ENCODE measurements at regions not wholly inside any gene's neighbourhood (a gene's known extent, or its start where the extent isn't known, plus 50 kb on each side); places are given as distances from the start of the nearest gene placed in this dataset.
"Not testable (repeated sequence)": the region's sequence is repeated elsewhere in the genome, so short reads cannot be mapped to it uniquely, and the experiment has no call there.

GRCh38 chr5:168096525-168096924, 194.9 kb upstream of the WWC1 start:
- peaks cover 5% of the 10 kb centered on the region; the same call in 1 of the 2 replicates for H3K27me3 ChIP-seq
- H3K4me3 ChIP-seq (ENCODE audit: low read depth, low read length) = no peak overlapping the region
- no peak for DNase-seq
- H3K9me3 ChIP-seq = no peaks in the 10 kb centered on the region; the same call in 1 of the 2 replicates
- H3K4me1 ChIP-seq = no peaks in the 10 kb centered on the region
- no peaks in the 10 kb centered on the region for H3K36me3 ChIP-seq
- no peak for TF ChIP-seq CTCF (IDR thresholded peaks at IDR 0.05; ENCODE audit: low read depth, low read length)

- H3K27me3 ChIP-seq = peaks cover 10% of the 10 kb centered on the region; the same call in 1 of the 2 replicates
- TF ChIP-seq CTCF (IDR thresholded peaks at IDR 0.05; ENCODE audit: low read depth, low read length) = no peak
- no peak overlapping the region for H3K4me3 ChIP-seq (ENCODE audit: low read depth, low read length)
- no peak for DNase-seq
- no peaks in the 10 kb centered on the region for H3K36me3 ChIP-seq
- no peaks in the 10 kb centered on the region; the same call in 1 of the 2 replicates for H3K9me3 ChIP-seq
- H3K4me1 ChIP-seq = no peaks in the 10 kb centered on the region
These were observed 193.4 kb upstream of the WWC1 start for GRCh38 chr5:168097876-168098653.

GRCh38 chr5:168101352-168101751, 190.1 kb upstream of the WWC1 start:
- H3K4me3 ChIP-seq (ENCODE audit: low read depth, low read length) = no peak overlapping the region
- DNase-seq = no peak
- no peaks in the 10 kb centered on the region for H3K4me1 ChIP-seq
- peaks cover 10% of the 10 kb centered on the region; the same call in 1 of the 2 replicates for H3K27me3 ChIP-seq
- H3K9me3 ChIP-seq = no peaks in the 10 kb centered on the region; the same call in 1 of the 2 replicates
- TF ChIP-seq CTCF (IDR thresholded peaks at IDR 0.05; ENCODE audit: low read depth, low read length) = no peak
- H3K36me3 ChIP-seq = no peaks in the 10 kb centered on the region

- H3K27me3 ChIP-seq = peaks cover 10% of the 10 kb centered on the region; the same call in 1 of the 2 replicates
- not testable (repeated sequence) for H3K36me3 ChIP-seq; H3K4me1 ChIP-seq; H3K4me3 ChIP-seq (ENCODE audit: low read depth, low read length); DNase-seq; H3K9me3 ChIP-seq
These were observed 188.4 kb upstream of the WWC1 start for GRCh38 chr5:168103018-168103417.

GRCh38 chr5:168104350-168104749, 187.1 kb upstream of the WWC1 start:
- no peak for TF ChIP-seq CTCF (IDR thresholded peaks at IDR 0.05; ENCODE audit: low read depth, low read length)
- no peaks in the 10 kb centered on the region for H3K36me3 ChIP-seq

GRCh38 chr5:168104811-168105481, 186.5 kb upstream of the WWC1 start:
- H3K27me3 ChIP-seq = peaks cover 10% of the 10 kb centered on the region; the same call in 1 of the 2 replicates
- no peak for TF ChIP-seq CTCF (IDR thresholded peaks at IDR 0.05; ENCODE audit: low read depth, low read length)
- H3K4me3 ChIP-seq (ENCODE audit: low read depth, low read length) = no peak overlapping the region
- no peaks in the 10 kb centered on the region for H3K4me1 ChIP-seq
- no peaks in the 10 kb centered on the region; the same call in 1 of the 2 replicates for H3K9me3 ChIP-seq
- DNase-seq = no peak
- no peaks in the 10 kb centered on the region for H3K36me3 ChIP-seq

More at GRCh38 chr5:168104350-168104749, 187.1 kb upstream of the WWC1 start:
- Histone ChIP-seq H3K9me3 (no peaks in the 10 kb centered on the region; the same call in 1 of the 2 replicates), H3K4me1 (no peaks in the 10 kb centered on the region), H3K27me3 (peaks cover 10% of the 10 kb centered on the region; the same call in 1 of the 2 replicates), H3K4me3 (ENCODE audit: low read depth, low read length) (no peak overlapping the region)
- no peak for DNase-seq

Data from BE2C (cell line).